ENCODE measurements at regions not wholly inside any gene's neighbourhood (a gene's known extent, or its start where the extent isn't known, plus 50 kb on each side); places are given as distances from the start of the nearest gene placed in this dataset.

- no peak for TF ChIP-seq ZNF462 (CRISPR knock-in tag; IDR thresholded peaks at IDR 0.05)
Measured at GRCh38 chr2:239803766-239804115, 221.4 kb downstream of the NDUFA10 start (continued).

GRCh38 chr2:239803102-239803765 lies 221.9 kb downstream of the NDUFA10 start:
- Mint-ChIP-seq H3K4me1 (peaks cover 5% of the 10 kb centered on the region; the same call in 1 of the 3 replicates), H3K27ac (no peak overlapping the region), H3K9me3 (peaks cover 10% of the 10 kb centered on the region; the same call in 1 of the 3 replicates), H3K4me3 (no peak overlapping the region), H3K36me3 (ENCODE audit: low read depth) (no peaks in the 10 kb centered on the region), H3K27me3 (ENCODE audit: insufficient read depth, low read depth, poor library complexity) (peaks cover 5% of the 10 kb centered on the region)
- Histone ChIP-seq H3K27ac (ENCODE audit: low read depth) (no peak overlapping the region), H3K36me3 (ENCODE audit: insufficient read depth) (no peaks in the 10 kb centered on the region), H3K9me2 (ENCODE audit: insufficient read depth) (no peaks in the 10 kb centered on the region), H3K4me1 (ENCODE audit: insufficient read depth) (no peaks in the 10 kb centered on the region), H3K4me2 (no peak overlapping the region), H2AFZ (peak overlapping the region; percentile 59; the same call in 1 of the 2 replicates), H3K79me2 (replicated peaks; ENCODE audit: insufficient read depth) (no peaks in the 10 kb centered on the region), H3F3A (replicated peaks; ENCODE audit: low read depth) (no peaks in the 10 kb centered on the region), H4K20me1 (replicated peaks; ENCODE audit: insufficient read depth) (no peaks in the 10 kb centered on the region), H3K27me3 (ENCODE audit: insufficient read depth) (no peaks in the 10 kb centered on the region), H3K4me3 (no peak overlapping the region)
- DNase-seq (ENCODE audit: low spot score): no peak
- ATAC-seq: no peak
- TF ChIP-seq ZNF462 (CRISPR knock-in tag; IDR thresholded peaks at IDR 0.05): no peak
- TF ChIP-seq REST (IDR thresholded peaks at IDR 0.05; ENCODE audit: unreplicated experiment): no peak
- no peak for TF ChIP-seq ZNF331 (CRISPR knock-in tag; IDR thresholded peaks at IDR 0.05; ENCODE audit: low read depth)
- TF ChIP-seq CREB1 (CRISPR knock-in tag; IDR thresholded peaks at IDR 0.05; ENCODE audit: low read depth): no peak
